ENCODE measurements at regions not wholly inside any gene's neighbourhood (a gene's known extent, or its start where the extent isn't known, plus 50 kb on each side); places are given as distances from the start of the nearest gene placed in this dataset.
A peak's percentile ranks its signal among the peaks of the same experiment; 100 is the strongest.

DNA sequence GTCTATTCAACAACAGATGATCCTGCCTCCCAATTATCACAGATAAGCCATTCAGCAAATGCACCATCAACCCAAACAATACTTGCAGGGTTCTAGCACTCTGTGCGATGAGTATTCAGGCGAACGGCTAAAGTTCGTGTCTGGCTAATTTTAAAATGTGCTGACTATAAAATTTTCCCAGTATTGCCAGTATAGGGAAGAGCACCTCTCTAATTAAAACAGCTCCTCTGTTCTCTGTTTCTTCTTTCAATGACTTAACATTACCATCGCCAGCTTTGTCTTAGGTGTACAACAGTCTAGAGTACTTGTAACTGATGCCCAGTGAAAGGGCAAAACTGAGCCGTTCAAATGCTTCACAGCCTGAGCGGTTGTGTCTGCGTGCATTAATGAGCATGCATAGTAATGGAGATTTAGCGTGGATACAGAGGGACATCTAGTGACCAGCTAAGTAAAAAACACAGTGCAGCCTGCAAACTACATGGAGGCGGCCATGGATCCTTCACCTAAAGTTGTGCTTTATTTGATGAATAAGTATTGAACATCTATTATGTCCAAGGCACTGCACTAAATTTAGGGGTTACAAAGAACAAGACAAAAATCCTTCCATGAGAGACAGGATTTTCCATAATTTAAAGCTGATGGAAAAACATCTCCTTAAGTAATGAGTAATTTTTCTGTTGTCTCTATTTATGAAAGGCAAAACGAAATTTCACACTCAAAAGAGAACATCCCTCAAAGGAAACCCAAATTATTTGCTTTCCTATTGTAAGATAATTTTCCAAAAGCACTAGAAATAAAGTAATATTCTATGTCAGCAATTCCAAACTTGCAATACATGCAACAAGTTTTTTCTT is 120.0 kb downstream of the SETD4 start:
- POLR2A ChIA-PET: no interaction called here
- CTCF ChIA-PET: interaction anchor here (0.5 to 1.9 kb wide), 34 partner anchors 11 to 1584 kb away, joined by 3 to 9 read pairs (median 3); no protein-coding TSS in a partner anchor
- no peaks in the 10 kb centered on the region for H3K4me1 ChIP-seq (ENCODE audit: control insufficient read depth, insufficient read depth, low read length)
- no peaks in the 10 kb centered on the region for H3K9me3 ChIP-seq (ENCODE audit: control insufficient read depth, insufficient read depth, low read depth, low read length)
- no peak for TF ChIP-seq TCF7L2 (IDR thresholded peaks at IDR 0.05; ENCODE audit: borderline replicate concordance, low read depth, low read length)
- peak; percentile 89 for TF ChIP-seq ZNF660 (tag by site-specific recombination; IDR thresholded peaks at IDR 0.05)
- TF ChIP-seq ZNF571 (tag by site-specific recombination; IDR thresholded peaks at IDR 0.05): no peak
- no peak for TF ChIP-seq ZNF777 (tag by site-specific recombination; IDR thresholded peaks at IDR 0.05; ENCODE audit: borderline replicate concordance)
- 0 out of 2 replicates have a peak, but pooled peaks have one; percentile 53 for TF ChIP-seq ZBTB44 (tag by site-specific recombination; IDR thresholded peaks at IDR 0.05)
- TF ChIP-seq, protein P1, sequence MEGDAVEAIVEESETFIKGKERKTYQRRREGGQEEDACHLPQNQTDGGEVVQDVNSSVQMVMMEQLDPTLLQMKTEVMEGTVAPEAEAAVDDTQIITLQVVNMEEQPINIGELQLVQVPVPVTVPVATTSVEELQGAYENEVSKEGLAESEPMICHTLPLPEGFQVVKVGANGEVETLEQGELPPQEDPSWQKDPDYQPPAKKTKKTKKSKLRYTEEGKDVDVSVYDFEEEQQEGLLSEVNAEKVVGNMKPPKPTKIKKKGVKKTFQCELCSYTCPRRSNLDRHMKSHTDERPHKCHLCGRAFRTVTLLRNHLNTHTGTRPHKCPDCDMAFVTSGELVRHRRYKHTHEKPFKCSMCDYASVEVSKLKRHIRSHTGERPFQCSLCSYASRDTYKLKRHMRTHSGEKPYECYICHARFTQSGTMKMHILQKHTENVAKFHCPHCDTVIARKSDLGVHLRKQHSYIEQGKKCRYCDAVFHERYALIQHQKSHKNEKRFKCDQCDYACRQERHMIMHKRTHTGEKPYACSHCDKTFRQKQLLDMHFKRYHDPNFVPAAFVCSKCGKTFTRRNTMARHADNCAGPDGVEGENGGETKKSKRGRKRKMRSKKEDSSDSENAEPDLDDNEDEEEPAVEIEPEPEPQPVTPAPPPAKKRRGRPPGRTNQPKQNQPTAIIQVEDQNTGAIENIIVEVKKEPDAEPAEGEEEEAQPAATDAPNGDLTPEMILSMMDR (tag by site-specific recombination; IDR thresholded peaks at IDR 0.05): peak; percentile 79
- peak; percentile 58; the same call in 1 of the 2 replicates for TF ChIP-seq TRIM28 (IDR thresholded peaks at IDR 0.05; ENCODE audit: borderline replicate concordance, low read length)
- peak; percentile 65; the same call in 1 of the 2 replicates for TF ChIP-seq YY2 (tag by site-specific recombination; IDR thresholded peaks at IDR 0.05)
- peak; percentile 25; the same call in 1 of the 2 replicates for TF ChIP-seq ZBTB17 (tag by site-specific recombination; IDR thresholded peaks at IDR 0.05)
- peak; percentile 65; the same call in 1 of the 2 replicates for TF ChIP-seq SCRT2 (tag by site-specific recombination; IDR thresholded peaks at IDR 0.05)
- no peak for TF ChIP-seq ZNF16 (tag by site-specific recombination; IDR thresholded peaks at IDR 0.05; ENCODE audit: low read depth)
- TF ChIP-seq ZNF654 (tag by site-specific recombination; IDR thresholded peaks at IDR 0.05; ENCODE audit: low read depth): peak; percentile 97
- no peak overlapping the region for H3K4me3 ChIP-seq (ENCODE audit: low read depth, low read length)
- no peak overlapping the region for H3K27ac ChIP-seq (ENCODE audit: extremely low read depth, low read depth, low read length)
- no peaks in the 10 kb centered on the region for H3K36me3 ChIP-seq (ENCODE audit: control insufficient read depth in 2 of 2, insufficient read depth in 1 of 2, low read length in 2 of 2)

- ChIA-PET CTCF (interaction anchor here (0.7 to 1.3 kb wide), 3 partner anchors 99 to 1245 kb away, joined by 3 to 6 read pairs (median 4); no protein-coding TSS in a partner anchor), POLR2A (no interaction called here)
- Histone ChIP-seq H3K27ac (ENCODE audit: extremely low read depth, low read depth, low read length) (no peak overlapping the region), H3K4me1 (ENCODE audit: control insufficient read depth, insufficient read depth, low read length) (no peaks in the 10 kb centered on the region), H3K36me3 (ENCODE audit: control insufficient read depth in 2 of 2, insufficient read depth in 1 of 2, low read length in 2 of 2) (no peaks in the 10 kb centered on the region), H3K9me3 (ENCODE audit: control insufficient read depth, insufficient read depth, low read depth, low read length) (no peaks in the 10 kb centered on the region), H3K4me3 (ENCODE audit: low read depth, low read length) (no peak overlapping the region)
- TF ChIP-seq ZNF138 (tag by site-specific recombination; IDR thresholded peaks at IDR 0.05; ENCODE audit: borderline replicate concordance): no peak
- TF ChIP-seq ZFP69B (tag by site-specific recombination; IDR thresholded peaks at IDR 0.05): no peak
- TF ChIP-seq ZNF266 (tag by site-specific recombination; IDR thresholded peaks at IDR 0.05; ENCODE audit: low read depth): no peak
- TF ChIP-seq, protein P2, sequence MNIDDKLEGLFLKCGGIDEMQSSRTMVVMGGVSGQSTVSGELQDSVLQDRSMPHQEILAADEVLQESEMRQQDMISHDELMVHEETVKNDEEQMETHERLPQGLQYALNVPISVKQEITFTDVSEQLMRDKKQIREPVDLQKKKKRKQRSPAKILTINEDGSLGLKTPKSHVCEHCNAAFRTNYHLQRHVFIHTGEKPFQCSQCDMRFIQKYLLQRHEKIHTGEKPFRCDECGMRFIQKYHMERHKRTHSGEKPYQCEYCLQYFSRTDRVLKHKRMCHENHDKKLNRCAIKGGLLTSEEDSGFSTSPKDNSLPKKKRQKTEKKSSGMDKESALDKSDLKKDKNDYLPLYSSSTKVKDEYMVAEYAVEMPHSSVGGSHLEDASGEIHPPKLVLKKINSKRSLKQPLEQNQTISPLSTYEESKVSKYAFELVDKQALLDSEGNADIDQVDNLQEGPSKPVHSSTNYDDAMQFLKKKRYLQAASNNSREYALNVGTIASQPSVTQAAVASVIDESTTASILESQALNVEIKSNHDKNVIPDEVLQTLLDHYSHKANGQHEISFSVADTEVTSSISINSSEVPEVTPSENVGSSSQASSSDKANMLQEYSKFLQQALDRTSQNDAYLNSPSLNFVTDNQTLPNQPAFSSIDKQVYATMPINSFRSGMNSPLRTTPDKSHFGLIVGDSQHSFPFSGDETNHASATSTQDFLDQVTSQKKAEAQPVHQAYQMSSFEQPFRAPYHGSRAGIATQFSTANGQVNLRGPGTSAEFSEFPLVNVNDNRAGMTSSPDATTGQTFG (tag by site-specific recombination; IDR thresholded peaks at IDR 0.05; ENCODE audit: borderline replicate concordance): no peak
- no peak for TF ChIP-seq PATZ1 (tag by site-specific recombination; IDR thresholded peaks at IDR 0.05)
- TF ChIP-seq ZNF624 (tag by site-specific recombination; IDR thresholded peaks at IDR 0.05): no peak
- no peak for TF ChIP-seq ZNF416 (tag by site-specific recombination; IDR thresholded peaks at IDR 0.05)
- TF ChIP-seq, protein P3, sequence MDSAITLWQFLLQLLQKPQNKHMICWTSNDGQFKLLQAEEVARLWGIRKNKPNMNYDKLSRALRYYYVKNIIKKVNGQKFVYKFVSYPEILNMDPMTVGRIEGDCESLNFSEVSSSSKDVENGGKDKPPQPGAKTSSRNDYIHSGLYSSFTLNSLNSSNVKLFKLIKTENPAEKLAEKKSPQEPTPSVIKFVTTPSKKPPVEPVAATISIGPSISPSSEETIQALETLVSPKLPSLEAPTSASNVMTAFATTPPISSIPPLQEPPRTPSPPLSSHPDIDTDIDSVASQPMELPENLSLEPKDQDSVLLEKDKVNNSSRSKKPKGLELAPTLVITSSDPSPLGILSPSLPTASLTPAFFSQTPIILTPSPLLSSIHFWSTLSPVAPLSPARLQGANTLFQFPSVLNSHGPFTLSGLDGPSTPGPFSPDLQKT (IDR thresholded peaks at IDR 0.05; ENCODE audit: borderline replicate concordance, low read depth, low read length): no peak
- TF ChIP-seq, protein P4, sequence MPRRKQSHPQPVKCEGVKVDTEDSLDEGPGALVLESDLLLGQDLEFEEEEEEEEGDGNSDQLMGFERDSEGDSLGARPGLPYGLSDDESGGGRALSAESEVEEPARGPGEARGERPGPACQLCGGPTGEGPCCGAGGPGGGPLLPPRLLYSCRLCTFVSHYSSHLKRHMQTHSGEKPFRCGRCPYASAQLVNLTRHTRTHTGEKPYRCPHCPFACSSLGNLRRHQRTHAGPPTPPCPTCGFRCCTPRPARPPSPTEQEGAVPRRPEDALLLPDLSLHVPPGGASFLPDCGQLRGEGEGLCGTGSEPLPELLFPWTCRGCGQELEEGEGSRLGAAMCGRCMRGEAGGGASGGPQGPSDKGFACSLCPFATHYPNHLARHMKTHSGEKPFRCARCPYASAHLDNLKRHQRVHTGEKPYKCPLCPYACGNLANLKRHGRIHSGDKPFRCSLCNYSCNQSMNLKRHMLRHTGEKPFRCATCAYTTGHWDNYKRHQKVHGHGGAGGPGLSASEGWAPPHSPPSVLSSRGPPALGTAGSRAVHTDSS (tag by site-specific recombination; IDR thresholded peaks at IDR 0.05): no peak
- TF ChIP-seq ZNF521 (tag by site-specific recombination; IDR thresholded peaks at IDR 0.05): no peak
- no peak for TF ChIP-seq ZNF175 (tag by site-specific recombination; IDR thresholded peaks at IDR 0.05)
These were observed 121.9 kb downstream of the SETD4 start for GRCh38 chr21:35938446-35938845.

Data from HEK293 (cell line).